DND-41 (cell line): ENCODE measurements at regions not wholly inside any gene's neighbourhood (a gene's known extent, or its start where the extent isn't known, plus 50 kb on each side); places are given as distances from the start of the nearest gene placed in this dataset.

ENCODE experiments used
- CTCF ChIP-seq: IDR thresholded peaks from 2 replicates; pipeline ENCODE4 v1.5.1; 2012; ENCODE audit warnings: borderline replicate concordance, low read length, moderate library complexity, mild to moderate bottlenecking; ENCODE audit not compliant: poor library complexity, severe bottlenecking; ENCODE audit errors: extremely low read depth
- EZH2 ChIP-seq: IDR thresholded peaks from 3 replicates; pipeline ENCODE4 v1.6.1; 2012; ENCODE audit warnings: borderline replicate concordance, low read depth, mild to moderate bottlenecking, moderate library complexity, low read length, inconsistent platforms; ENCODE audit not compliant: severe bottlenecking

GRCh38 chr4:134952775-134953174 is 751.2 kb upstream of the PABPC4L start:
- no peak for TF ChIP-seq CTCF
- TF ChIP-seq EZH2 = no peak
